ENCODE measurements at regions not wholly inside any gene's neighbourhood (a gene's known extent, or its start where the extent isn't known, plus 50 kb on each side); places are given as distances from the start of the nearest gene placed in this dataset.

DNA sequence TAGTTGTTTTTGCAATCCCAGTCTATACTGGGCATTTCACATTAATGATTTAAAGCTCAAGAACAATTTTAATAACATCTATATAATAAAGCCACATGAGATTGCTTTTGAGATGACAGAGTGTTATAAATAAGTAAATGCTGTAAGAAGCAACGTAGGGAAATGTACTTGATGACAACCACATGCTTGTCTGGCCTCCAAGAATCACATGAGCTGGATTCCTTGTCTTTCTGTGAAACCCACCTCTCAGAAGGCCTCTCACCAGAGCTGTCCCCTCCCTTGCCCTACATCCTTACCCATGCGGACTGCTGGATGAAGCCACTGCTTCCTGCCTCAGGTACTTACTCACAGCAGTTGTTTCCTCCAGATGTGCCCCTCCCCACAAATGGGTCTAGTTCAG is 145.1 kb upstream of the CTTNBP2NL start:
- no peak overlapping the region for H3K4me3 ChIP-seq
- H4K20me1 ChIP-seq (ENCODE audit: insufficient read depth) = no peaks in the 10 kb centered on the region
- peak overlapping the region; percentile 43 for H3K27ac ChIP-seq
- intact Hi-C loops (cut with micrococcal nuclease; ENCODE audit: unreplicated experiment) = no loop called here
- H3K36me3 ChIP-seq (ENCODE audit: low read depth) = no peaks in the 10 kb centered on the region
- peaks cover 7% of the 10 kb centered on the region; the same call in 1 of the 2 replicates for H3F3A ChIP-seq (ENCODE audit: insufficient read depth, low read depth)
- H3K9me2 ChIP-seq (ENCODE audit: insufficient read depth) = no peaks in the 10 kb centered on the region
- 0 out of 2 replicates have a peak, but pooled peaks cover 7% of the 10 kb centered on the region for H3K27me3 ChIP-seq (ENCODE audit: insufficient read depth, low read depth)
- no peak for DNase-seq
- CTCF ChIA-PET = interaction anchor here (0.5 kb wide), 1 partner anchor 106 kb away, joined by 3 read pairs; no protein-coding TSS in a partner anchor
- no peak overlapping the region for H2AFZ ChIP-seq
- TF ChIP-seq, protein P1, sequence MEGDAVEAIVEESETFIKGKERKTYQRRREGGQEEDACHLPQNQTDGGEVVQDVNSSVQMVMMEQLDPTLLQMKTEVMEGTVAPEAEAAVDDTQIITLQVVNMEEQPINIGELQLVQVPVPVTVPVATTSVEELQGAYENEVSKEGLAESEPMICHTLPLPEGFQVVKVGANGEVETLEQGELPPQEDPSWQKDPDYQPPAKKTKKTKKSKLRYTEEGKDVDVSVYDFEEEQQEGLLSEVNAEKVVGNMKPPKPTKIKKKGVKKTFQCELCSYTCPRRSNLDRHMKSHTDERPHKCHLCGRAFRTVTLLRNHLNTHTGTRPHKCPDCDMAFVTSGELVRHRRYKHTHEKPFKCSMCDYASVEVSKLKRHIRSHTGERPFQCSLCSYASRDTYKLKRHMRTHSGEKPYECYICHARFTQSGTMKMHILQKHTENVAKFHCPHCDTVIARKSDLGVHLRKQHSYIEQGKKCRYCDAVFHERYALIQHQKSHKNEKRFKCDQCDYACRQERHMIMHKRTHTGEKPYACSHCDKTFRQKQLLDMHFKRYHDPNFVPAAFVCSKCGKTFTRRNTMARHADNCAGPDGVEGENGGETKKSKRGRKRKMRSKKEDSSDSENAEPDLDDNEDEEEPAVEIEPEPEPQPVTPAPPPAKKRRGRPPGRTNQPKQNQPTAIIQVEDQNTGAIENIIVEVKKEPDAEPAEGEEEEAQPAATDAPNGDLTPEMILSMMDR (conservative IDR thresholded peaks at IDR 0.05) = no peak
- no peak for TF ChIP-seq EZH2 (IDR thresholded peaks at IDR 0.05; ENCODE audit: low read depth)
- no peaks in the 10 kb centered on the region for H3K79me2 ChIP-seq (ENCODE audit: low read depth)
- H3K9me3 ChIP-seq (ENCODE audit: insufficient read depth, low read depth) = no peaks in the 10 kb centered on the region
- BruUV-seq (replicated peaks) = no TSS peak
- POLR2A ChIA-PET (ENCODE audit: unreplicated experiment) = no interaction called here
- H3K4me2 ChIP-seq = 0 out of 2 replicates have a peak overlapping the region, but pooled peaks have one; percentile 1
- H3K4me1 ChIP-seq (replicated peaks; ENCODE audit: insufficient read depth) = peaks cover 16% of the 10 kb centered on the region; the same call in 1 of the 2 replicates

- H2AFZ ChIP-seq = no peak overlapping the region
Measured at GRCh38 chr1:112251766-112252506, 144.1 kb upstream of the CTTNBP2NL start.

DNA sequence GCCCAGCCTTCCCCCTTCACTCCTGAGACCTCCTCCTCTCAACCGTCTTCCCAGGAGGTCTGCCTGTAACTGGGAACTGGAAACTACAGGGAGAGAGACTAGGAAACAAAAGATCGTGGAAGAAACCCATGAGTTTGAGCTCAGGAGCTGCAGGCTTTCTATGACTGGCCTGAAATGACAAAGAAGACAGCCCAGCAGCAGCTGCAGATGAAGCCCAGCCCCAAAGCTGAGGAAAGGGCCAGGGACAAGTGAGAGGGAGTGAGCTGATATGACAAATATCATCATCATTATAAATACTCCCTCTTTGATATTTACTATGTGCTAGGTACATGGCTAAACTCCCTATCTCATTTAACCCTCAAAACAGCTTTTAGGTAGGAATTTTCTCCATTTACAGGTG is 142.6 kb upstream of the CTTNBP2NL start:
- Histone ChIP-seq H3K27me3 (ENCODE audit: insufficient read depth, low read depth) (peaks cover 29% of the 10 kb centered on the region; the same call in 1 of the 2 replicates), H3K27ac (no peak overlapping the region), H2AFZ (no peak overlapping the region), H3K79me2 (ENCODE audit: low read depth) (no peaks in the 10 kb centered on the region), H3K4me3 (no peak overlapping the region), H3K9me3 (ENCODE audit: insufficient read depth, low read depth) (no peaks in the 10 kb centered on the region), H3F3A (ENCODE audit: insufficient read depth, low read depth) (peaks cover 7% of the 10 kb centered on the region; the same call in 1 of the 2 replicates), H3K4me1 (replicated peaks; ENCODE audit: insufficient read depth) (peaks cover 16% of the 10 kb centered on the region; the same call in 1 of the 2 replicates), H4K20me1 (ENCODE audit: insufficient read depth) (no peaks in the 10 kb centered on the region), H3K9me2 (ENCODE audit: insufficient read depth) (no peaks in the 10 kb centered on the region), H3K36me3 (ENCODE audit: low read depth) (no peaks in the 10 kb centered on the region), H3K4me2 (no peak overlapping the region)
- ChIA-PET CTCF (no interaction called here), POLR2A (ENCODE audit: unreplicated experiment) (no interaction called here)
- no TSS peak for BruUV-seq (replicated peaks)
- no peak for DNase-seq
- TF ChIP-seq, protein P1 (conservative IDR thresholded peaks at IDR 0.05) = no peak
- TF ChIP-seq EZH2 (IDR thresholded peaks at IDR 0.05; ENCODE audit: low read depth) = no peak
- intact Hi-C loops (cut with micrococcal nuclease; ENCODE audit: unreplicated experiment) = no loop called here

More at GRCh38 chr1:112251766-112252506, 144.1 kb upstream of the CTTNBP2NL start:
- no peak overlapping the region for H3K4me3 ChIP-seq
- H3K36me3 ChIP-seq (ENCODE audit: low read depth) = no peaks in the 10 kb centered on the region
- POLR2A ChIA-PET (ENCODE audit: unreplicated experiment) = no interaction called here
- H3K4me1 ChIP-seq (replicated peaks; ENCODE audit: insufficient read depth) = peaks cover 16% of the 10 kb centered on the region; the same call in 1 of the 2 replicates
- peak; percentile 66 to 76 for DNase-seq
- TF ChIP-seq, protein P1 (conservative IDR thresholded peaks at IDR 0.05) = no peak
- no peak for TF ChIP-seq EZH2 (IDR thresholded peaks at IDR 0.05; ENCODE audit: low read depth)
- H4K20me1 ChIP-seq (ENCODE audit: insufficient read depth) = no peaks in the 10 kb centered on the region
- intact Hi-C loops (cut with micrococcal nuclease; ENCODE audit: unreplicated experiment) = no loop called here
- peak overlapping the region; percentile 60 for H3K27ac ChIP-seq
- H3K79me2 ChIP-seq (ENCODE audit: low read depth) = no peaks in the 10 kb centered on the region
- no peaks in the 10 kb centered on the region for H3K9me3 ChIP-seq (ENCODE audit: insufficient read depth, low read depth)
- BruUV-seq (replicated peaks) = no TSS peak
- no peaks in the 10 kb centered on the region for H3K9me2 ChIP-seq (ENCODE audit: insufficient read depth)
- peaks cover 7% of the 10 kb centered on the region; the same call in 1 of the 2 replicates for H3F3A ChIP-seq (ENCODE audit: insufficient read depth, low read depth)
- CTCF ChIA-PET = interaction anchor here (0.6 kb wide), 1 partner anchor 770 kb away, joined by 7 read pairs; no protein-coding TSS in a partner anchor
- peak overlapping the region; percentile 45 for H3K4me2 ChIP-seq
- H3K27me3 ChIP-seq (ENCODE audit: insufficient read depth, low read depth) = peaks cover 17% of the 10 kb centered on the region; the same call in 1 of the 2 replicates
